Thyroid gland (tissue), 4 donors: ENCODE measurements at regions not wholly inside any gene's neighbourhood (a gene's known extent, or its start where the extent isn't known, plus 50 kb on each side); places are given as distances from the start of the nearest gene placed in this dataset.

Source experiments
- DNase-seq, 2 donors: peaks; one replicate each; pipeline ENCODE4 v3.0.0-alpha.2; 2019
- H3K27ac ChIP-seq, 3 donors: fragments of 200-600 bp; sonication (generic); 1 replicate in 2 of 3; 2 replicates in 1 of 3; pipeline ENCODE4 v1.5.1; 2016 to 2019; ENCODE audit warnings: mild to moderate bottlenecking in 1 of 3, moderate library complexity in 1 of 3
- H3K27me3 ChIP-seq: fragments of 200-600 bp; sonication (generic); one replicate; pipeline ENCODE4 v1.5.1; 2019
- H3K36me3 ChIP-seq, 2 donors: fragments of 200-600 bp; sonication (generic); one replicate each; pipeline ENCODE4 v1.5.1; 2016 to 2019
- H3K4me1 ChIP-seq, 2 donors: fragments of 200-600 bp; sonication (generic); one replicate each; pipeline ENCODE4 v1.5.1; 2017 to 2019
- H3K4me3 ChIP-seq, 3 donors: fragments of 200-600 bp; sonication (generic); replicated peaks in 1 of 3; 1 replicate in 2 of 3; 2 replicates in 1 of 3; pipeline ENCODE4 v1.5.1; 2016; ENCODE audit warnings: mild to moderate bottlenecking in 1 of 3
- H3K9me3 ChIP-seq: fragments of 200-600 bp; sonication (generic); one replicate; pipeline ENCODE4 v1.5.1; 2017
- POLR2A ChIP-seq, 2 donors: fragments of 450-650 bp; IDR thresholded peaks; one replicate each; pipeline ENCODE4 v1.6.1; 2017; ENCODE audit warnings: antibody characterized with exemption in 2 of 2, mild to moderate bottlenecking in 2 of 2, moderate library complexity in 1 of 2
- WGBS, 2 donors: methylation state at CpG; one replicate each; pipeline ENCODE4 v1.1.5; 2017; 5-methylcytosine and 5-hydroxymethylcytosine counted together
- intact Hi-C: fragments of 100-400 bp; cut with DNase I; formaldehyde crosslinking; loops from one replicate; pipeline ENCODE4 v1.15.1; 2023
- TF ChIP-seq, protein P1 (sequence below), 6 experiments: fragments of 200-600 bp in 3 of 6; fragments of 450-650 bp in 3 of 6; sonication (generic) in 3 of 6; IDR thresholded peaks; one replicate each; pipeline ENCODE4 v1.5.1; 2016 to 2019; ENCODE audit warnings: antibody characterized with exemption in 6 of 6, mild to moderate bottlenecking in 2 of 6, inconsistent platforms in 1 of 6, moderate library complexity in 1 of 6

DNA sequence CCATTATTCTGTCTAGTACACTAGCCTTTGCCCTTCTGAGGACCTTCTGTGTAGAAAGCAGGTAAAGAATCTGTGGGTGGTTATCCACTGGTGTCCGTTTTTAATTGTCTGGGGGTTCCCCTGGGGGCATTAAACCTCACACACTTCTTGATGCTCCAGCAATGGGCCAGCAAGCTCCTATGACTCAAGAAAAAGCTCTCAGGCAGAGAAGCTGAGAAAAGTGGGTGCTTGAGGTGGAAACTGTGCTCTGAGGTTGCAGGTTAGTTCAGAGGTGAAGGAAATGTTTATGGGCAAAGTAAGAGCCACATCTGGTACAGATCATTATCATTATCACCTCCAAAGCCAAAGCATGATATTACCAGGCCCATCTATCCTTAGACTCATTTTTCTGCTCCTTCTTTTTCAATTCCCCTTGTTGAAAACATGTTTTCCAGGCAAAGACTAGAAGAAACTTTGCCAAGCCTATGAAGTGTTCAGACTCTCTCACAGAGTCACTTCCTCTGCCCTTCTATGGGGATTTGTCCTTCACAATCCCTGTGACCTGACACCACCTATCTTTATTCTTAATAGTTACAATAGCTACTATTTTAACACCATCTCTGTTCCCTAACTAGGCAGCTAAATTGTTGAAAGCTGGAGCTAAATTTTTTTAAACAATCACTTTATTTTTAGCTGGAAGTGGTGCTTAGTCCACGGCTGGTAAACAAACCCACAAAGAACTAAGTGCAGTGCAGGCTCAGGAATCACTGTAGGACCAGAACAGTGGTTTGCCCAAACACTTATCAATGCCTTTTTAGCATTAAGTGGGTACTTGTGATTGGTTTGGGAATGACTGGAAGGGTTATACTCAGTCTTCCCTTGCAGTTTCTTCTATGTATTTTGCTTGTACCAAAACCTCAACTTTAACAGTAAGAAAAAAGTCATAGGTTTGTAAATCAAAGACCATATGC lies 512.8 kb upstream of the POU3F3 start:
- Histone ChIP-seq H3K36me3 (no peaks in the 10 kb centered on the region), H3K9me3 (no peaks in the 10 kb centered on the region), H3K27me3 (no peaks in the 10 kb centered on the region), H3K4me1 (no peaks in the 10 kb centered on the region), H3K4me3 (no peak overlapping the region), H3K27ac (no peak overlapping the region)
- TF ChIP-seq, protein P1, sequence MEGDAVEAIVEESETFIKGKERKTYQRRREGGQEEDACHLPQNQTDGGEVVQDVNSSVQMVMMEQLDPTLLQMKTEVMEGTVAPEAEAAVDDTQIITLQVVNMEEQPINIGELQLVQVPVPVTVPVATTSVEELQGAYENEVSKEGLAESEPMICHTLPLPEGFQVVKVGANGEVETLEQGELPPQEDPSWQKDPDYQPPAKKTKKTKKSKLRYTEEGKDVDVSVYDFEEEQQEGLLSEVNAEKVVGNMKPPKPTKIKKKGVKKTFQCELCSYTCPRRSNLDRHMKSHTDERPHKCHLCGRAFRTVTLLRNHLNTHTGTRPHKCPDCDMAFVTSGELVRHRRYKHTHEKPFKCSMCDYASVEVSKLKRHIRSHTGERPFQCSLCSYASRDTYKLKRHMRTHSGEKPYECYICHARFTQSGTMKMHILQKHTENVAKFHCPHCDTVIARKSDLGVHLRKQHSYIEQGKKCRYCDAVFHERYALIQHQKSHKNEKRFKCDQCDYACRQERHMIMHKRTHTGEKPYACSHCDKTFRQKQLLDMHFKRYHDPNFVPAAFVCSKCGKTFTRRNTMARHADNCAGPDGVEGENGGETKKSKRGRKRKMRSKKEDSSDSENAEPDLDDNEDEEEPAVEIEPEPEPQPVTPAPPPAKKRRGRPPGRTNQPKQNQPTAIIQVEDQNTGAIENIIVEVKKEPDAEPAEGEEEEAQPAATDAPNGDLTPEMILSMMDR (IDR thresholded peaks at IDR 0.05): no peak
- TF ChIP-seq POLR2A (IDR thresholded peaks at IDR 0.05): no peak
- 32 to 34% methylated on average over 2 of the region's 2 CpGs for whole genome bisulfite sequencing, 2 donors
- no peak for DNase-seq
- intact Hi-C loops: no loop called here

DNA sequence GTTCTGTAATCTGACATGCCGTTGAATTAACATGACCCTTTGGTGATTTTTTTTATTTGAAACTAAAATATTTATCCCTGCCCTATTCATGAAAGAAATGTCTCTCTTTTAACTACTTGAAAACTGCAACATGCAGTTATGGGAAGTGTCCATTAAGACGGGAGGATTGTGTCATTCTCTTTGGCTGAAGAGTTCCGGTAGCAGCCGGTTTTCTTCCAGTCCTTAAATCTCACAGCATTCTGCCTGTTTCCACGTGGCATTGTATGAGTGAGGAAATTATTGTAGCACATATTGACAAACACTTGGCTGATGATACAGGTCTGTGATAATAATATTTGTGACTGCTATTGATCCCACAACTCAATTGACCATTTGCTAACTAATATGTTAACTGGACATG lies 509.6 kb upstream of the POU3F3 start:
- no peak overlapping the region for H3K27ac ChIP-seq
- TF ChIP-seq POLR2A (IDR thresholded peaks at IDR 0.05): no peak
- TF ChIP-seq, protein P1 (IDR thresholded peaks at IDR 0.05): no peak
- DNase-seq: no peak
- H3K27me3 ChIP-seq: no peaks in the 10 kb centered on the region
- intact Hi-C loops: no loop called here
- 63 to 67% methylated on average over 5 of the region's 5 CpGs for WGBS, 2 donors
- no peaks in the 10 kb centered on the region for H3K9me3 ChIP-seq
- H3K4me1 ChIP-seq: no peaks in the 10 kb centered on the region
- H3K36me3 ChIP-seq: no peaks in the 10 kb centered on the region
- H3K4me3 ChIP-seq: no peak overlapping the region

DNA sequence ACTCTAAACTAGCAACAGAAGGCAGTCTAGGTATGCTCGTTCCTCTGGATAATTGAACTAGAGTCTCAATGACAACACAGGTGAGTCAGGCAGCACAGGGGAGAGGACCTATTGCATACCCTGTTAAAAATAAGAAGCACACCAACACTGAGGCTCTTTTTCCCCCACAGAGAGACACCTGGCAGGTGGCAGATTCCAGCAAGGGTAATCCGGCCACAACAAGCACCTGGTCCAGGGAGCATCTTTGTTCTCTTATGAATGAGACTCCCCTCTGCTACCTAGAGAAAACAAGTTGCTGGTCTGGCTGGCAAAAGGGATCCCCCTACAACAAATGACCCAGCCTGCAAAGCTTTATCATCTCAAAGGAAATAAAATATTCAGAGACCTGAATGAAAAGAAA lies 508.9 kb upstream of the POU3F3 start:
- 79 to 85% methylated on average over 2 of the region's 2 CpGs for WGBS, 2 donors
- Histone ChIP-seq H3K27me3 (no peaks in the 10 kb centered on the region), H3K9me3 (no peaks in the 10 kb centered on the region), H3K27ac (no peak overlapping the region), H3K36me3 (no peaks in the 10 kb centered on the region), H3K4me1 (no peaks in the 10 kb centered on the region), H3K4me3 (no peak overlapping the region)
- intact Hi-C loops: no loop called here
- no peak for TF ChIP-seq POLR2A (IDR thresholded peaks at IDR 0.05)
- TF ChIP-seq, protein P1 (IDR thresholded peaks at IDR 0.05): no peak
- DNase-seq: no peak

DNA sequence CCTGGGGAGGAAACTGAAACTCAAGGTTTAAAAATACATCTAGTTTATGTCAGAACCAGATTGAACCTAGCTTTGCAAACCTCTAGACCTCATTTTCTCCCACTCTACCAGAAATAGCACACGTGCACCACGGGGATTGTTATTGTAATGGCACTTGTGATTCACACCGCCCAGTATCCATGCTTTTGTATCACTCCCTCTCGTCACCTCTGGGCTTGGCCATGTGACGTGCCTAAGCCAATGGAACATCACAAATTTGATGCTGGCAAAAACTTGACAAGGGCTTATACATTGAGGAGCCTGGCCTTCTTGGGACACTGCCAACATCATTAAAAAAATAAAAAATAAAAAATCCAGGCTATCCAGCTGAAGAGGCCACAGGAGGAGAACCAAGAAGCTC lies 495.8 kb upstream of the POU3F3 start:
- H3K4me3 ChIP-seq: no peak overlapping the region
- no peaks in the 10 kb centered on the region for H3K36me3 ChIP-seq
- no peaks in the 10 kb centered on the region for H3K4me1 ChIP-seq
- TF ChIP-seq, protein P1 (IDR thresholded peaks at IDR 0.05): no peak
- no peak for TF ChIP-seq POLR2A (IDR thresholded peaks at IDR 0.05)
- no peak for DNase-seq
- H3K9me3 ChIP-seq: no peaks in the 10 kb centered on the region
- intact Hi-C loops: no loop called here
- 63 to 66% methylated on average over 5 of the region's 5 CpGs for WGBS, 2 donors
- no peak overlapping the region for H3K27ac ChIP-seq
- no peaks in the 10 kb centered on the region for H3K27me3 ChIP-seq

DNA sequence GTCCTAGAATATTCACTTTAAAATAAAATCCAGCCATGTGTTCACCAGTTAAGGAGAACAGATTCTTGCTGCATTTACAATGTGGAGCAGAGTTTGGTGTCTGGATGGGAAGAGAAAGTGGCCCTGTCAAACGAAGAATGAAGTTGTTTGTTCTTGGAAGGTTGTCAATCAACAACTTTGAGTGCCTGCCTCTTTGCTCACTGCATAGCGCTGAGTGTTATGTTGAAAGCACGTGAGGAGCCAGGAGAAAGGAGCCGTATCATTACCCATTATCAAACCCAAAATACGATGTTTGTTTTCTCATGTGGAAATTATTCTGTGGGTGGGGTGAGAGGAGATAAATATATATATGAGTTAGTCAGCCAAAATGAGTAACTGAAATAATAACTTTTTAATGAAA lies 492.5 kb upstream of the POU3F3 start:
- no peaks in the 10 kb centered on the region for H3K4me1 ChIP-seq
- no peak overlapping the region for H3K4me3 ChIP-seq
- WGBS, 2 donors: 45 to 46% methylated on average over 5 of the region's 5 CpGs
- no peaks in the 10 kb centered on the region for H3K27me3 ChIP-seq
- H3K27ac ChIP-seq: no peak overlapping the region
- DNase-seq: no peak
- no peak for TF ChIP-seq POLR2A (IDR thresholded peaks at IDR 0.05)
- TF ChIP-seq, protein P1 (IDR thresholded peaks at IDR 0.05): no peak
- no peaks in the 10 kb centered on the region for H3K9me3 ChIP-seq
- intact Hi-C loops: no loop called here
- no peaks in the 10 kb centered on the region for H3K36me3 ChIP-seq
